GM19324 (cell line): ENCODE measurements at regions not wholly inside any gene's neighbourhood (a gene's known extent, or its start where the extent isn't known, plus 50 kb on each side); places are given as distances from the start of the nearest gene placed in this dataset.
"Not testable (repeated sequence)": the region's sequence is repeated elsewhere in the genome, so short reads cannot be mapped to it uniquely, and the experiment has no call there.

ENCODE experiments used
- ATAC-seq: cut with Tn5 transposase; IDR thresholded peaks from one replicate; pipeline ENCODE4 v1.9.1; 2021; ENCODE audit warnings: mild to moderate bottlenecking, moderate library complexity; ENCODE audit not compliant: unreplicated experiment, low FRiP score

GRCh38 chr14:22276913-22277816 lies 311.9 kb downstream of the DAD1 start:
- no peak for ATAC-seq

GRCh38 chr14:22271838-22272799 lies 316.9 kb downstream of the DAD1 start:
- no peak for ATAC-seq

GRCh38 chr14:22268875-22269274 lies 320.1 kb downstream of the DAD1 start:
- ATAC-seq: no peak

GRCh38 chr14:22266683-22267082 lies 322.3 kb downstream of the DAD1 start:
- no peak for ATAC-seq

GRCh38 chr14:22266142-22266442 lies 322.9 kb downstream of the DAD1 start:
- ATAC-seq: no peak

- no peak for ATAC-seq
Measured at GRCh38 chr14:22265319-22266141, 323.5 kb downstream of the DAD1 start.

GRCh38 chr14:22264759-22265158 lies 324.3 kb downstream of the DAD1 start:
- ATAC-seq: peak; percentile 73

GRCh38 chr14:22263961-22264360 lies 325.1 kb downstream of the DAD1 start:
- no peak for ATAC-seq

- no peak for ATAC-seq
Measured at GRCh38 chr14:22262881-22263280, 326.1 kb downstream of the DAD1 start.

GRCh38 chr14:22255017-22255950 lies 333.7 kb downstream of the DAD1 start:
- no peak for ATAC-seq

GRCh38 chr14:22252686-22253085 lies 336.3 kb downstream of the DAD1 start:
- no peak for ATAC-seq

- ATAC-seq: no peak
Measured at GRCh38 chr14:22251090-22251489, 337.9 kb downstream of the DAD1 start.

GRCh38 chr14:22249770-22250169 lies 339.3 kb downstream of the DAD1 start:
- no peak for ATAC-seq

- no peak for ATAC-seq
Measured at GRCh38 chr14:22243971-22244581, 344.9 kb downstream of the DAD1 start.

GRCh38 chr14:22238320-22238719 lies 350.7 kb downstream of the DAD1 start:
- ATAC-seq: not testable (repeated sequence)

GRCh38 chr14:22233377-22233776 lies 355.6 kb downstream of the DAD1 start:
- ATAC-seq: no peak

GRCh38 chr14:22232933-22233332 lies 356.1 kb downstream of the DAD1 start:
- no peak for ATAC-seq

- no peak for ATAC-seq
Measured at GRCh38 chr14:22232486-22232885, 356.5 kb downstream of the DAD1 start.

- no peak for ATAC-seq
Measured at GRCh38 chr14:22231018-22231417, 358.0 kb downstream of the DAD1 start.
